ENCODE measurements at regions not wholly inside any gene's neighbourhood (a gene's known extent, or its start where the extent isn't known, plus 50 kb on each side); places are given as distances from the start of the nearest gene placed in this dataset.
"Not testable (repeated sequence)": the region's sequence is repeated elsewhere in the genome, so short reads cannot be mapped to it uniquely, and the experiment has no call there.

- no peak overlapping the region for H3K4me3 ChIP-seq (ENCODE audit: low read depth, poor library complexity, severe bottlenecking)
- WGBS, 2 donors = 65 to 72% methylated on average over 4 of the region's 4 CpGs
- intact Hi-C loops (cut with DNase I; ENCODE audit: low total_unique reads) = no loop called here
- no peak for TF ChIP-seq POLR2A (IDR thresholded peaks at IDR 0.05)
- TF ChIP-seq CTCF (IDR thresholded peaks at IDR 0.05) = no peak
- no peak for DNase-seq (ENCODE audit: low spot score in 2 of 2)
These were observed 185.0 kb upstream of the GPRIN3 start for GRCh38 chr4:89492581-89493071.

- DNase-seq (ENCODE audit: low spot score in 2 of 2) = no peak
- WGBS, 2 donors = 36 to 40% methylated on average over 3 of the region's 3 CpGs
These were observed 184.2 kb upstream of the GPRIN3 start for GRCh38 chr4:89491761-89492160.

DNA sequence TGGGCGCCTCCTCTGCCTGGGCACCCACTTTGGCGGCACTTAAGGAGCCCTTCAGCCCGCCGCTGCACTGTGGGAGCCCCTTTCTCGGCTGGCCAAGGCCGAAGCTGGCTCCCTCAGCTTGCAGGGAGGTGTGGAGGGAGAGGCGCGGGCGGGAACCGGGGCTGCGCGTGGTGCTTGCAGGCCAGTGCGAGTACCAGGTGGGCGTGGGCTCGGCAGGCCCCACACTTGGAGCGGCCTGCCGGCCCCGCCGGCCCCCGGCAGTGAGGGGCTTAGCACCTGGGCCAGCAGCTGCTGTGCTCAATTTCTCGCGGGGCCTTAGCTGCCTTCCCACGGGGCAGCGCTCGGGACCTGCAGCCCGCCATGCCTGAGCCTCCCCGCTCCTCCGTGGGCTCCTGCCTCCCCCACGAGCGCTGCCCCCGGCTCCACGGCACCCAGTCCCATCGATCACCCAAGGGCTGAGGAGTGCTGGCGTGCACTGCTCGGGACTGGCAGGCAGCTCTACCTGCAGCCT is 182.4 kb upstream of the GPRIN3 start:
- DNase-seq (ENCODE audit: low spot score in 2 of 2); H3K4me3 ChIP-seq (ENCODE audit: low read depth, poor library complexity, severe bottlenecking); intact Hi-C loops (cut with DNase I; ENCODE audit: low total_unique reads): not testable (repeated sequence)
- 89 to 98% methylated on average over 12 to 23 of the region's 35 CpGs for WGBS, 2 donors

More at GRCh38 chr4:89491761-89492160, 184.2 kb upstream of the GPRIN3 start:
- H3K4me3 ChIP-seq (ENCODE audit: low read depth, poor library complexity, severe bottlenecking) = no peak overlapping the region
- intact Hi-C loops (cut with DNase I; ENCODE audit: low total_unique reads) = no loop called here
- TF ChIP-seq POLR2A (IDR thresholded peaks at IDR 0.05) = no peak
- no peak for TF ChIP-seq CTCF (IDR thresholded peaks at IDR 0.05)

- WGBS, 2 donors = 53 to 68% methylated on average over 11 to 13 of the region's 13 CpGs
- TF ChIP-seq CTCF (IDR thresholded peaks at IDR 0.05) = no peak
- TF ChIP-seq POLR2A (IDR thresholded peaks at IDR 0.05) = no peak
- intact Hi-C loops (cut with DNase I; ENCODE audit: low total_unique reads) = no loop called here
- H3K4me3 ChIP-seq (ENCODE audit: low read depth, poor library complexity, severe bottlenecking) = no peak overlapping the region
- no peak for DNase-seq (ENCODE audit: low spot score in 2 of 2)
These were observed 181.8 kb upstream of the GPRIN3 start for GRCh38 chr4:89489338-89489771.

DNA sequence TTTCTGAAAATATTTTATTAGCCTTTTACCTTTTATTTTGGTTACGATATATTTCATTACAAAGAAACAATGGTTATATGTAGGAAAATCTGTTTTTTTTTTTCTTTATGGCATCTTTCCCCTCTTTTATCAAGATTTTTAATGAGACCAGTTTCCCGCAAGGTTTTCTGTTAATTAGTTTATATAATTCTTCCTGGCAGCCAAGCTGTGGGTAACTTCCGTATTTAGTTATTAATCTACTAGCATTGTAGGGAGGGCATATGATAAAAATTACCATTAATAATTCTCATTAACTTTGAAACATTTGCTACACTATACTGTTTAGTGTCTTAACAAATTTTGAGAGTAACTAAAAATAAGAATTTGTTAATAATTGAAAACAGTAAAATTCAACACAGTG is 181.1 kb upstream of the GPRIN3 start:
- intact Hi-C loops (cut with DNase I; ENCODE audit: low total_unique reads) = no loop called here
- WGBS, 2 donors = 77 to 82% methylated on average over 3 of the region's 3 CpGs
- TF ChIP-seq CTCF (IDR thresholded peaks at IDR 0.05) (no peak), POLR2A (IDR thresholded peaks at IDR 0.05) (no peak)
- DNase-seq (ENCODE audit: low spot score in 2 of 2) = no peak
- no peak overlapping the region for H3K4me3 ChIP-seq (ENCODE audit: low read depth, poor library complexity, severe bottlenecking)

- DNase-seq (ENCODE audit: low spot score in 2 of 2) = no peak
- intact Hi-C loops (cut with DNase I; ENCODE audit: low total_unique reads) = no loop called here
- no peak overlapping the region for H3K4me3 ChIP-seq (ENCODE audit: low read depth, poor library complexity, severe bottlenecking)
- no peak for TF ChIP-seq CTCF (IDR thresholded peaks at IDR 0.05)
- no peak for TF ChIP-seq POLR2A (IDR thresholded peaks at IDR 0.05)
These were observed 179.1 kb upstream of the GPRIN3 start for GRCh38 chr4:89486673-89487072.
